Activated CD4-positive, alpha-beta T cell treated with anti-CD3 and anti-CD28 coated beads, Interleukin-2, amount 50 U/mL, for 24 hours (primary cell): ENCODE measurements at regions not wholly inside any gene's neighbourhood (a gene's known extent, or its start where the extent isn't known, plus 50 kb on each side); places are given as distances from the start of the nearest gene placed in this dataset.

Source experiments
- DNase-seq, 2 donors: peaks; one replicate each; pipeline ENCODE4 v3.0.0-alpha.2; 2020; ENCODE audit warnings: low read depth in 1 of 2, low spot score in 1 of 2

GRCh38 chr15:91784973-91785709 is 68.4 kb upstream of the SLCO3A1 start:
- DNase-seq = no peak

GRCh38 chr15:91787198-91787597 is 66.3 kb upstream of the SLCO3A1 start:
- no peak for DNase-seq

- no peak for DNase-seq
These were observed 64.4 kb upstream of the SLCO3A1 start for GRCh38 chr15:91789136-91789535.

GRCh38 chr15:91790836-91791235 is 62.7 kb upstream of the SLCO3A1 start:
- DNase-seq = no peak

GRCh38 chr15:91793771-91794170 is 59.7 kb upstream of the SLCO3A1 start:
- no peak for DNase-seq

GRCh38 chr15:91795235-91795634 is 58.3 kb upstream of the SLCO3A1 start:
- no peak for DNase-seq

GRCh38 chr15:91801836-91802534 is 51.5 kb upstream of the SLCO3A1 start:
- no peak for DNase-seq

GRCh38 chr15:91803260-91803659 is 50.2 kb upstream of the SLCO3A1 start:
- no peak for DNase-seq
